ENCODE measurements at regions not wholly inside any gene's neighbourhood (a gene's known extent, or its start where the extent isn't known, plus 50 kb on each side); places are given as distances from the start of the nearest gene placed in this dataset.
"Not testable (repeated sequence)": the region's sequence is repeated elsewhere in the genome, so short reads cannot be mapped to it uniquely, and the experiment has no call there.

GRCh38 chr7:148507064-148507573, 83.4 kb upstream of the C7orf33 start:
- TF ChIP-seq POLR2AphosphoS5 (IDR thresholded peaks at IDR 0.05; ENCODE audit: insufficient read depth, low read depth, low read length); CTCF (IDR thresholded peaks at IDR 0.05; ENCODE audit: extremely low read depth in 1 of 2, insufficient read depth in 1 of 2, low read depth in 1 of 2, low read length in 2 of 2); POLR2A (IDR thresholded peaks at IDR 0.05; ENCODE audit: low read depth, low read length); EZH2 (IDR thresholded peaks at IDR 0.05; ENCODE audit: borderline replicate concordance, low read depth, low read length, severe bottlenecking); MYC (IDR thresholded peaks at IDR 0.05; ENCODE audit: low read depth, low read length); MAX (IDR thresholded peaks at IDR 0.05; ENCODE audit: insufficient read depth, insufficient read length): not testable (repeated sequence)

Data from endothelial cell of umbilical vein (primary cell).